ENCODE measurements at regions not wholly inside any gene's neighbourhood (a gene's known extent, or its start where the extent isn't known, plus 50 kb on each side); places are given as distances from the start of the nearest gene placed in this dataset.

- no peaks in the 10 kb centered on the region for H3K27me3 ChIP-seq (ENCODE audit: insufficient read depth, low read length, poor library complexity)
- H3K27ac ChIP-seq (ENCODE audit: low read length) = no peak overlapping the region
- no peak overlapping the region for H2AFZ ChIP-seq (ENCODE audit: low read depth, low read length)
- H3K9ac ChIP-seq (ENCODE audit: low read depth, low read length) = no peak overlapping the region
- H3K79me2 ChIP-seq (ENCODE audit: insufficient read depth, low read length) = no peaks in the 10 kb centered on the region
- H3K4me2 ChIP-seq (ENCODE audit: insufficient read depth, low read length) = no peak overlapping the region
- no peaks in the 10 kb centered on the region for H3K4me1 ChIP-seq (ENCODE audit: insufficient read depth, low read length)
- no peaks in the 10 kb centered on the region for H3K36me3 ChIP-seq (ENCODE audit: insufficient read depth, low read length)
- H4K20me1 ChIP-seq (ENCODE audit: insufficient read depth, low read length) = no peaks in the 10 kb centered on the region
- DNase-seq (no peak), ATAC-seq (ENCODE audit: insufficient read depth, low read depth) (no peak)
- no peak for TF ChIP-seq CTCF (IDR thresholded peaks at IDR 0.05; ENCODE audit: borderline replicate concordance, extremely low read depth, low read length, poor library complexity, severe bottlenecking)
- H3K4me3 ChIP-seq (ENCODE audit: low read depth in 1 of 2, low read length in 2 of 2) = no peak overlapping the region
- no peaks in the 10 kb centered on the region for H3K9me3 ChIP-seq (ENCODE audit: insufficient read depth, low read length, severe bottlenecking)
These were observed 1512.4 kb upstream of the FLRT2 start for GRCh38 chr14:84017495-84017894.

DNA sequence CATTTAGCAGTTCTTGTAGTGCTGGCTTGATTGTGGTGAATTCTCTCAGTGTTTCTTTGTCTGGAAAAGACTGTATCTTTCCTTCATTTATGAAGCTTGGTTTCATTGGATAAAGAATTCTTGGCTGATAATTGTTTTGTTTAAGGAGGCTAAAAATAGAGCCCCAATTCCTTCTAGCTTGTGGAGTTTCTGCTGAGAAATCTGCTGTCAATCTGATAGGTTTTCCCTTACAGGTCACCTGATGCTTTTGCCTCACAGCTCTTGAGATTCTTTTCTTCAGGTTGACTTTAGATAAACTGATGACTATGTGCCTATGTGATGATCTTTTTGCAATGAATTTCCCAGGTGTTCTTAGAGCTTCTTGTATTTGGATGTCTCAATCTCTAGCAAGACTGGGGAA lies 1508.5 kb upstream of the FLRT2 start:
- Histone ChIP-seq H3K4me3 (ENCODE audit: low read depth in 1 of 2, low read length in 2 of 2) (no peak overlapping the region), H3K4me1 (ENCODE audit: insufficient read depth, low read length) (no peaks in the 10 kb centered on the region), H3K79me2 (ENCODE audit: insufficient read depth, low read length) (no peaks in the 10 kb centered on the region), H3K27ac (ENCODE audit: low read length) (no peak overlapping the region), H3K9ac (ENCODE audit: low read depth, low read length) (no peak overlapping the region), H4K20me1 (ENCODE audit: insufficient read depth, low read length) (no peaks in the 10 kb centered on the region), H2AFZ (ENCODE audit: low read depth, low read length) (no peak overlapping the region), H3K36me3 (ENCODE audit: insufficient read depth, low read length) (no peaks in the 10 kb centered on the region), H3K27me3 (ENCODE audit: insufficient read depth, low read length, poor library complexity) (no peaks in the 10 kb centered on the region), H3K4me2 (ENCODE audit: insufficient read depth, low read length) (no peak overlapping the region), H3K9me3 (ENCODE audit: insufficient read depth, low read length, severe bottlenecking) (no peaks in the 10 kb centered on the region)
- ATAC-seq (ENCODE audit: insufficient read depth, low read depth) (no peak), DNase-seq (no peak)
- TF ChIP-seq EZH2 (IDR thresholded peaks at IDR 0.05; ENCODE audit: borderline replicate concordance, low read depth, low read length, severe bottlenecking) (no peak), CTCF (IDR thresholded peaks at IDR 0.05; ENCODE audit: borderline replicate concordance, extremely low read depth, low read length, poor library complexity, severe bottlenecking) (no peak)

- Histone ChIP-seq H3K9me3 (ENCODE audit: insufficient read depth, low read length, severe bottlenecking) (no peaks in the 10 kb centered on the region), H2AFZ (ENCODE audit: low read depth, low read length) (no peak overlapping the region), H3K4me3 (ENCODE audit: low read depth in 1 of 2, low read length in 2 of 2) (no peak overlapping the region), H3K27ac (ENCODE audit: low read length) (no peak overlapping the region), H3K27me3 (ENCODE audit: insufficient read depth, low read length, poor library complexity) (no peaks in the 10 kb centered on the region), H4K20me1 (ENCODE audit: insufficient read depth, low read length) (no peaks in the 10 kb centered on the region), H3K4me1 (ENCODE audit: insufficient read depth, low read length) (no peaks in the 10 kb centered on the region), H3K9ac (ENCODE audit: low read depth, low read length) (no peak overlapping the region), H3K79me2 (ENCODE audit: insufficient read depth, low read length) (no peaks in the 10 kb centered on the region), H3K4me2 (ENCODE audit: insufficient read depth, low read length) (no peak overlapping the region), H3K36me3 (ENCODE audit: insufficient read depth, low read length) (no peaks in the 10 kb centered on the region)
- DNase-seq (no peak), ATAC-seq (ENCODE audit: insufficient read depth, low read depth) (no peak)
- TF ChIP-seq EZH2 (IDR thresholded peaks at IDR 0.05; ENCODE audit: borderline replicate concordance, low read depth, low read length, severe bottlenecking) (no peak), CTCF (IDR thresholded peaks at IDR 0.05; ENCODE audit: borderline replicate concordance, extremely low read depth, low read length, poor library complexity, severe bottlenecking) (no peak)
These were observed 1505.6 kb upstream of the FLRT2 start for GRCh38 chr14:84024231-84024820.

All from DND-41 (cell line).